HCT116 (cell line): ENCODE measurements at regions not wholly inside any gene's neighbourhood (a gene's known extent, or its start where the extent isn't known, plus 50 kb on each side); places are given as distances from the start of the nearest gene placed in this dataset.

ENCODE experiments used
- ATAC-seq: fragments of 200-7000 bp; cut with Tn5 transposase; 2 replicates; pipeline ENCODE4 v1.9.1; 2020; ENCODE audit warnings: mild to moderate bottlenecking, moderate library complexity
- BruUV-seq: library from RNA; stranded (reverse); fragments of 400-500 nt; replicated peaks from 2 replicates; lab custom pipeline; 2021; lab: Mats Ljungman, UMichigan
- CTCF ChIA-PET: fragments of 300-600 bp; sonication (Branson Sonifier 250); formaldehyde crosslinking; loops from one replicate; lab custom pipeline; 2021; ENCODE audit warnings: antibody characterized with exemption; lab: Charles Lee
- POLR2A ChIA-PET: fragments of 300-600, 350-600 bp; sonication (Branson Sonifier 250); formaldehyde crosslinking; loops from one replicate; lab custom pipeline; 2021; ENCODE audit warnings: antibody characterized with exemption; lab: Charles Lee
- RAD21 ChIA-PET, 2 experiments: fragments of 300-600 bp; sonication (Branson Sonifier 250); formaldehyde crosslinking; loops; one replicate each; lab custom pipeline; 2023; ENCODE audit warnings: low total read pairs in 2 of 2; ENCODE audit not compliant: uncharacterized antibody in 2 of 2, unreplicated experiment in 2 of 2, low non-redundant PET in 1 of 2; lab: Charles Lee
- DNase-seq: peaks from one replicate; pipeline ENCODE4 v3.0.0-alpha.2; 2010; ENCODE audit warnings: low read depth, low spot score
- H2AFZ ChIP-seq: fragments of 200-600 bp; shearing (Covaris generic), sonication (generic); 2 replicates; pipeline ENCODE4 v1.6.1; 2017; ENCODE audit warnings: low read depth, mixed run types, mixed read lengths, antibody characterized with exemption, low read length; ENCODE audit not compliant: poor library complexity, severe bottlenecking
- H3K27ac ChIP-seq: 2 replicates; pipeline ENCODE4 v1.5.1; 2012; ENCODE audit warnings: low read depth, low read length
- H3K27me3 ChIP-seq: fragments of 200-600 bp; sonication (generic); 2 replicates; pipeline ENCODE4 v1.6.1; 2016; ENCODE audit warnings: mixed run types, low read length, mixed read lengths; ENCODE audit not compliant: insufficient read depth
- H3K36me3 ChIP-seq, 2 experiments: fragments of 200-500 bp in 1 of 2; fragments of 200-600 bp in 1 of 2; sonication (Bioruptor generic) in 1 of 2; sonication (generic) in 1 of 2; 2 replicates each; pipeline versions ENCODE4 v1.5.1 to v1.6.1; 2014 to 2016; ENCODE audit warnings: low read length in 2 of 2, inconsistent platforms in 1 of 2, mixed read lengths in 1 of 2, mixed run types in 1 of 2; ENCODE audit not compliant: insufficient read depth in 2 of 2, control insufficient read depth in 1 of 2
- H3K4me1 ChIP-seq, 2 experiments: fragments of 200-600 bp in 1 of 2; sonication (generic) in 1 of 2; 2 replicates each; pipeline versions ENCODE4 v1.5.1 to v1.6.1; 2012 to 2017; ENCODE audit warnings: low read length in 2 of 2, inconsistent platforms in 1 of 2, mild to moderate bottlenecking in 1 of 2, mixed read lengths in 1 of 2, mixed run types in 1 of 2, moderate library complexity in 1 of 2; ENCODE audit not compliant: insufficient read depth in 2 of 2, control insufficient read depth in 1 of 2
- H3K4me2 ChIP-seq: fragments of 200-600 bp; sonication (generic); 2 replicates; pipeline ENCODE4 v1.6.1; 2017; ENCODE audit warnings: mixed run types, low read length, mixed read lengths
- H3K4me3 ChIP-seq, 2 experiments: fragments of 200-600 bp in 1 of 2; sonication (generic) in 1 of 2; replicated peaks in 1 of 2; 2 replicates each; pipeline ENCODE4 v1.5.1; 2011 to 2016; ENCODE audit warnings: low read length in 2 of 2, control low read depth in 1 of 2, low read depth in 1 of 2, mild to moderate bottlenecking in 1 of 2, mixed read lengths in 1 of 2, mixed run types in 1 of 2
- H3K79me2 ChIP-seq: fragments of 200-600 bp; sonication (generic); 2 replicates; pipeline ENCODE4 v1.6.1; 2017; ENCODE audit warnings: mild to moderate bottlenecking, mixed run types, low read length, moderate library complexity, mixed read lengths; ENCODE audit not compliant: insufficient read depth
- H3K9ac ChIP-seq: fragments of 200-600 bp; sonication (generic); 2 replicates; pipeline ENCODE4 v1.6.1; 2016; ENCODE audit warnings: low read length, mixed read lengths
- H3K9me2 ChIP-seq: fragments of 200-600 bp; sonication (generic), shearing (Covaris generic); 2 replicates; pipeline ENCODE4 v1.6.1; 2017; ENCODE audit warnings: mixed run types, mild to moderate bottlenecking, moderate library complexity; ENCODE audit not compliant: insufficient read depth
- H3K9me3 ChIP-seq, 2 experiments: fragments of 200-500 bp in 1 of 2; fragments of 200-600 bp in 1 of 2; sonication (Bioruptor generic) in 1 of 2; sonication (generic) in 1 of 2; 2 replicates each; pipeline ENCODE4 v1.6.1; 2014 to 2017; ENCODE audit warnings: low read length in 2 of 2, mixed read lengths in 2 of 2, inconsistent platforms in 1 of 2, low read depth in 1 of 2, mild to moderate bottlenecking in 1 of 2, mixed run types in 1 of 2, moderate library complexity in 1 of 2; ENCODE audit not compliant: control insufficient read depth in 1 of 2, insufficient read depth in 1 of 2
- H4K20me1 ChIP-seq: fragments of 200-600 bp; sonication (generic), shearing (Covaris generic); 2 replicates; pipeline ENCODE4 v1.6.1; 2017; ENCODE audit warnings: mixed run types, mild to moderate bottlenecking, moderate library complexity; ENCODE audit not compliant: insufficient read depth
- CBX3 ChIP-seq: IDR thresholded peaks from 2 replicates; pipeline ENCODE4 v1.6.1; 2012; ENCODE audit warnings: low read depth
- CEBPB ChIP-seq: IDR thresholded peaks from 2 replicates; pipeline ENCODE4 v1.6.1; 2012; ENCODE audit warnings: low read depth
- EGR1 ChIP-seq: IDR thresholded peaks from 2 replicates; pipeline ENCODE4 v1.6.1; 2012; ENCODE audit warnings: low read depth
- EZH2phosphoT487 ChIP-seq: fragments of 200-600 bp; IDR thresholded peaks from 2 replicates; pipeline ENCODE4 v1.6.1; 2018; ENCODE audit warnings: antibody characterized with exemption, borderline replicate concordance
- POLR2A ChIP-seq: IDR thresholded peaks from 2 replicates; pipeline ENCODE4 v1.7.0; 2011; ENCODE audit warnings: borderline replicate concordance; ENCODE audit not compliant: insufficient read depth, insufficient read length; ENCODE audit errors: extremely low read depth
- POLR2AphosphoS5 ChIP-seq: IDR thresholded peaks from 2 replicates; pipeline ENCODE4 v1.6.1; 2011; ENCODE audit warnings: mild to moderate bottlenecking, low read depth, low read length, moderate library complexity
- SP1 ChIP-seq: IDR thresholded peaks from 2 replicates; pipeline ENCODE4 v1.6.1; 2012; ENCODE audit warnings: low read depth
- SRF ChIP-seq: IDR thresholded peaks from 2 replicates; pipeline ENCODE4 v1.6.1; 2012; ENCODE audit warnings: low read depth
- ZNF274 ChIP-seq: fragments of 200-500 bp; sonication (Bioruptor generic); IDR thresholded peaks from 2 replicates; pipeline ENCODE4 v1.6.1; 2014; ENCODE audit warnings: mild to moderate bottlenecking, low read depth, low read length, inconsistent platforms
- intact Hi-C: fragments of 100-400 bp; cut with micrococcal nuclease; formaldehyde crosslinking; loops from 2 replicates; pipeline ENCODE4 v1.10.0; 2022
- TF ChIP-seq, protein P1 (sequence below): IDR thresholded peaks from 2 replicates; pipeline ENCODE4 v1.6.1; 2012
- TF ChIP-seq, protein P2 (sequence below), 3 experiments: fragments of 200-600 bp in 1 of 3; sonication (generic) in 1 of 3; IDR thresholded peaks in 2 of 3; conservative IDR thresholded peaks in 1 of 3; 2 replicates each; pipeline ENCODE4 v1.5.1; 2012 to 2017; ENCODE audit warnings: low read depth in 2 of 3, low read length in 2 of 3, antibody characterized with exemption in 1 of 3, borderline replicate concordance in 1 of 3, control low read depth in 1 of 3, mild to moderate bottlenecking in 1 of 3, mixed read lengths in 1 of 3, mixed run types in 1 of 3, moderate library complexity in 1 of 3; ENCODE audit not compliant: insufficient read depth in 1 of 3
- TF ChIP-seq, protein P3 (sequence below): IDR thresholded peaks from 2 replicates; pipeline ENCODE4 v1.6.1; 2012; ENCODE audit warnings: low read depth

DNA sequence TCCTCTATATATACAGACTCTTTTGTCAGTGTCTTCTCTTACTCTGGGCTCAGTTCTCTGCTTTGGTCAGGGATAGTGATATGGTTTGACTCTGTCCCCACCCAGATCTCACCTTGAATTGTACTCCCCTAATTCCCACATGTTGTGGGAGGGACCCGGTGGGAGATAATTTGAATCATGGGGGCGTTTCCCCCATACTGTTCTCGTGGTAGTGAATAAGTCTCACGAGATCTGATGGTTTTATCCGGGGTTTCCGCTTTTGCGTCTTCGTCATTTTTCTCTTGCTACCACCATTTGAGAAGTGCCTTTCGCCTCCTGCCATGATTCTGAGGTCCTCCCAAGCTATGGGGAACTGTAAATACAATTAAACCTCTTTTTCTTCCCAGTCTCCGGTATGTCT, 144.4 kb downstream of the GLUD2 start:
- Histone ChIP-seq H3K27ac (no peak overlapping the region), H3K4me3 (no peak overlapping the region)
- no peak for TF ChIP-seq CBX3
- TF ChIP-seq EGR1: no peak
- TF ChIP-seq, protein P1, sequence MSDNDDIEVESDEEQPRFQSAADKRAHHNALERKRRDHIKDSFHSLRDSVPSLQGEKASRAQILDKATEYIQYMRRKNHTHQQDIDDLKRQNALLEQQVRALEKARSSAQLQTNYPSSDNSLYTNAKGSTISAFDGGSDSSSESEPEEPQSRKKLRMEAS: no peak
- TF ChIP-seq POLR2A: no peak
- TF ChIP-seq ZNF274: no peak
- TF ChIP-seq SP1: no peak
- TF ChIP-seq SRF: no peak
- TF ChIP-seq, all 23 proteins: peak for 0
- Histone ChIP-seq H3K9ac (no peak overlapping the region), H3K27me3 (no peaks in the 10 kb centered on the region), H4K20me1 (no peaks in the 10 kb centered on the region), H3K79me2 (no peaks in the 10 kb centered on the region), H3K9me3 (no peaks in the 10 kb centered on the region), H3K4me1 (no peaks in the 10 kb centered on the region; a peak in 1 of 4 replicates), H3K4me2 (no peak overlapping the region), H3K9me2 (no peaks in the 10 kb centered on the region), H2AFZ (no peak overlapping the region), H3K36me3 (no peaks in the 10 kb centered on the region)
- intact Hi-C loops: no loop called here
- RAD21 ChIA-PET: no interaction called here
- DNase-seq: no peak
- no TSS peak for BruUV-seq
- POLR2A ChIA-PET: no interaction called here
- CTCF ChIA-PET: no interaction called here
- no peak for ATAC-seq

DNA sequence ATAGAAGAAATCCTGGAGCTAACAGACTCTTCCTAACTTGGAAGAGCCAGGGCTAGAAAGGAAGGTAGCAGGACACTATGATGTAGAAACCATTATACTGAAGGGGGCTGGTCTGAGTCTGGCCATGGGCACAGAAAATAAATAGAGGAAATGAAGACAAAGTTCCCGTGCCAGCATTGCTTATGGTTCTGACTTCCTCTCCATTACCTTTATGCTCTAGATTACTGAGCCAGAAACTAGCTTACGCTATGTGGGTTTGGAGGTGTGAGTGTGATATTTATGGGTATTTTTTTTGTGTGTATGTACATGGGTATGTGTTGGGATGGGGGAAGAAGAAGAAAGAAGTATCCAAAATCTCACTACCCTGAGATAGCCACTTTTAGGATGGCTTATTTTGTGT, 148.3 kb downstream of the GLUD2 start:
- Histone ChIP-seq H3K36me3 (no peaks in the 10 kb centered on the region), H3K4me1 (no peaks in the 10 kb centered on the region; a peak in 1 of 4 replicates), H3K79me2 (no peaks in the 10 kb centered on the region), H3K9ac (no peak overlapping the region), H2AFZ (no peak overlapping the region), H3K9me2 (no peaks in the 10 kb centered on the region), H4K20me1 (no peaks in the 10 kb centered on the region), H3K9me3 (no peaks in the 10 kb centered on the region), H3K4me3 (no peak overlapping the region), H3K4me2 (no peak overlapping the region), H3K27ac (no peak overlapping the region), H3K27me3 (no peaks in the 10 kb centered on the region)
- ATAC-seq (no peak), DNase-seq (no peak)
- ChIA-PET RAD21 (no interaction called here), POLR2A (no interaction called here), CTCF (no interaction called here)
- intact Hi-C loops: no loop called here
- TF ChIP-seq POLR2AphosphoS5: no peak
- no peak for TF ChIP-seq CEBPB
- no peak for TF ChIP-seq POLR2A
- TF ChIP-seq, protein P2, sequence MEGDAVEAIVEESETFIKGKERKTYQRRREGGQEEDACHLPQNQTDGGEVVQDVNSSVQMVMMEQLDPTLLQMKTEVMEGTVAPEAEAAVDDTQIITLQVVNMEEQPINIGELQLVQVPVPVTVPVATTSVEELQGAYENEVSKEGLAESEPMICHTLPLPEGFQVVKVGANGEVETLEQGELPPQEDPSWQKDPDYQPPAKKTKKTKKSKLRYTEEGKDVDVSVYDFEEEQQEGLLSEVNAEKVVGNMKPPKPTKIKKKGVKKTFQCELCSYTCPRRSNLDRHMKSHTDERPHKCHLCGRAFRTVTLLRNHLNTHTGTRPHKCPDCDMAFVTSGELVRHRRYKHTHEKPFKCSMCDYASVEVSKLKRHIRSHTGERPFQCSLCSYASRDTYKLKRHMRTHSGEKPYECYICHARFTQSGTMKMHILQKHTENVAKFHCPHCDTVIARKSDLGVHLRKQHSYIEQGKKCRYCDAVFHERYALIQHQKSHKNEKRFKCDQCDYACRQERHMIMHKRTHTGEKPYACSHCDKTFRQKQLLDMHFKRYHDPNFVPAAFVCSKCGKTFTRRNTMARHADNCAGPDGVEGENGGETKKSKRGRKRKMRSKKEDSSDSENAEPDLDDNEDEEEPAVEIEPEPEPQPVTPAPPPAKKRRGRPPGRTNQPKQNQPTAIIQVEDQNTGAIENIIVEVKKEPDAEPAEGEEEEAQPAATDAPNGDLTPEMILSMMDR (IDR thresholded peaks at IDR 0.05 in 2 of 3, conservative IDR thresholded peaks at IDR 0.05 in 1 of 3; ENCODE audit: borderline replicate concordance in 1 of 3, insufficient read depth in 1 of 3, low read depth in 2 of 3, low read length in 2 of 3): no peak
- TF ChIP-seq, protein P3, sequence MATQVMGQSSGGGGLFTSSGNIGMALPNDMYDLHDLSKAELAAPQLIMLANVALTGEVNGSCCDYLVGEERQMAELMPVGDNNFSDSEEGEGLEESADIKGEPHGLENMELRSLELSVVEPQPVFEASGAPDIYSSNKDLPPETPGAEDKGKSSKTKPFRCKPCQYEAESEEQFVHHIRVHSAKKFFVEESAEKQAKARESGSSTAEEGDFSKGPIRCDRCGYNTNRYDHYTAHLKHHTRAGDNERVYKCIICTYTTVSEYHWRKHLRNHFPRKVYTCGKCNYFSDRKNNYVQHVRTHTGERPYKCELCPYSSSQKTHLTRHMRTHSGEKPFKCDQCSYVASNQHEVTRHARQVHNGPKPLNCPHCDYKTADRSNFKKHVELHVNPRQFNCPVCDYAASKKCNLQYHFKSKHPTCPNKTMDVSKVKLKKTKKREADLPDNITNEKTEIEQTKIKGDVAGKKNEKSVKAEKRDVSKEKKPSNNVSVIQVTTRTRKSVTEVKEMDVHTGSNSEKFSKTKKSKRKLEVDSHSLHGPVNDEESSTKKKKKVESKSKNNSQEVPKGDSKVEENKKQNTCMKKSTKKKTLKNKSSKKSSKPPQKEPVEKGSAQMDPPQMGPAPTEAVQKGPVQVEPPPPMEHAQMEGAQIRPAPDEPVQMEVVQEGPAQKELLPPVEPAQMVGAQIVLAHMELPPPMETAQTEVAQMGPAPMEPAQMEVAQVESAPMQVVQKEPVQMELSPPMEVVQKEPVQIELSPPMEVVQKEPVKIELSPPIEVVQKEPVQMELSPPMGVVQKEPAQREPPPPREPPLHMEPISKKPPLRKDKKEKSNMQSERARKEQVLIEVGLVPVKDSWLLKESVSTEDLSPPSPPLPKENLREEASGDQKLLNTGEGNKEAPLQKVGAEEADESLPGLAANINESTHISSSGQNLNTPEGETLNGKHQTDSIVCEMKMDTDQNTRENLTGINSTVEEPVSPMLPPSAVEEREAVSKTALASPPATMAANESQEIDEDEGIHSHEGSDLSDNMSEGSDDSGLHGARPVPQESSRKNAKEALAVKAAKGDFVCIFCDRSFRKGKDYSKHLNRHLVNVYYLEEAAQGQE: no peak
- TF ChIP-seq EZH2phosphoT487: no peak
- TF ChIP-seq ZNF274: no peak
- TF ChIP-seq, protein P1: no peak
- BruUV-seq: no TSS peak
